ENCODE measurements at regions not wholly inside any gene's neighbourhood (a gene's known extent, or its start where the extent isn't known, plus 50 kb on each side); places are given as distances from the start of the nearest gene placed in this dataset.

- no peak for TF ChIP-seq CTCF (conservative IDR thresholded peaks at IDR 0.05)
- no peak overlapping the region for H3K27ac ChIP-seq
Observed at GRCh38 chr9:10674586-10674985, 61.8 kb upstream of the PTPRD start.

DNA sequence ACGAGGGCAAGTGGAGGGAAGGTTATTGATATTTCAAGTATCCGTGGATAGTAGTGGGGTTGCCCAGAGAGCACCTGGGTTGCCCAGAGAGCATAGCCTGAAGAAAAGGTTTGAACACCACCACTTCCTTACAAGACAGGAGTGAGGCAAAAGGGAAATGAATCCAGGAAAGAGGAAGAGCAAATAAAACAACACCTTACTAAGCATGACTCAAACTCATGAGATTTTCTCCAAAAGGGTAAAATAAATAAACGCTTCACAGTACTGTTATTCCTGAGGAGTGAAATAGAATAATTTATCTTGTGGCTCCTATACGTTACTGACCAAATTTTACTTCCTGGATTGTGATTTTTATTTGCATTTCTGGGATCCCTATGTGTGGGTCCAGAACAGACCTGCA, 65.2 kb upstream of the PTPRD start:
- TF ChIP-seq CTCF (conservative IDR thresholded peaks at IDR 0.05) = no peak
- H3K27ac ChIP-seq = no peak overlapping the region

- no peak overlapping the region for H3K27ac ChIP-seq
- TF ChIP-seq CTCF (conservative IDR thresholded peaks at IDR 0.05) = no peak
Observed at GRCh38 chr9:10678790-10679189, 66.0 kb upstream of the PTPRD start.

DNA sequence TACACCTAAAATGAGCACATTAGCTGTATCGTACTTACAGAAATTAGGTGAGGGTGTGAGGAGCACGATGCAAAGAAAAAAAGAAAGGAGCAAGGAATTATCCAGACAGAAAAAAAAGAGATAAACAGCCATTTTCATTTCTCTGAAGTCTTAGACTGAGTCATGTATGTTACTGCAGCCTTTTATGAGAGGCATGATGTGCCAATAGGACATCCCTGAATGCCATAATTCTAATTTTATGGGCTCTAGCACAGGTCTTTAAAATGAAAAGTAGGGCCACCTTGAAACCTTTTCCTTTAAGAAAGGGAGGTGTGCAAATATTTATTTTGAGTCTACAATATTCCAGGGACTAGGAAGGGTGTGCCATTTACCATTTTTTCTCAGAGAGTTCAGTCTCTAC, 74.1 kb upstream of the PTPRD start:
- no peak overlapping the region for H3K27ac ChIP-seq
- no peak for TF ChIP-seq CTCF (conservative IDR thresholded peaks at IDR 0.05)

DNA sequence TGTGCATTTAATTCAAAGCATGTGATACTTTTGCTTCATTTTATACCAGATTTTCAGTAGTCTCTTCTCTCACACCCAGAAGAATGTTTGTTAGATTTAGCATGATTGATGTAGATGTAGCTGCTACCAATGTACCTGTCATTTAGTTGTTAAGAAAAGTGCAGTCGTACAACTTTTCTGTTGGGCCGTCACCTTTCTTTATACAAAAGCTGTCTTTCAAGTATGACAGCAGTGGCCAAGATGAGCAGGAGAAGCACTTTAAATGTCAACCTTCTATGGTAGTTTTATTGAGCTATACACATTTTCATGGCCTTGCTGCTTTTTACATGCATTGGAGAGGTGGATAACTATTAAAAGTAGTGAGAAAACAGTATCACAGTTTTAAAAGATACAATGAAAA, 77.7 kb upstream of the PTPRD start:
- no peak overlapping the region for H3K27ac ChIP-seq
- TF ChIP-seq CTCF (conservative IDR thresholded peaks at IDR 0.05) = no peak

DNA sequence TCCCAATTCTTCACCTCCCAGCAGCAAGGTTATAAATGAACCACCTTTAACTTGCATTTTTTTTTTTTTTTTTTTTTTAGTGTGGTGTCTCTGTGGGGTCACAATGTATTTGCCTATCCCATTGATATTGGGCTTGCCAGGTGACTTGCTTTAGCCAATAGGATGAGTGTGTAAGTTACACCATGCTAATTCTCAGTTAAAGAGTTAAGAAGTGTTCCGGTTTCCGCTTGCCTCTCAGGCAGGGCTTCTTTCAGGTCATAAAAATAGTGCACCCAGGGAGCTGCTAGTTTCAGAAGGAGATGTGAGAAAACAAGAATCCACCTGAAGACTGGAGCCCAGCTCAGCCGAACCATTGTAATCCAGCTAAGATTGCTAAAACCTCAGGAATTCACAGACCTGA, 84.2 kb upstream of the PTPRD start:
- no peak overlapping the region for H3K27ac ChIP-seq
- no peak for TF ChIP-seq CTCF (conservative IDR thresholded peaks at IDR 0.05)

DNA sequence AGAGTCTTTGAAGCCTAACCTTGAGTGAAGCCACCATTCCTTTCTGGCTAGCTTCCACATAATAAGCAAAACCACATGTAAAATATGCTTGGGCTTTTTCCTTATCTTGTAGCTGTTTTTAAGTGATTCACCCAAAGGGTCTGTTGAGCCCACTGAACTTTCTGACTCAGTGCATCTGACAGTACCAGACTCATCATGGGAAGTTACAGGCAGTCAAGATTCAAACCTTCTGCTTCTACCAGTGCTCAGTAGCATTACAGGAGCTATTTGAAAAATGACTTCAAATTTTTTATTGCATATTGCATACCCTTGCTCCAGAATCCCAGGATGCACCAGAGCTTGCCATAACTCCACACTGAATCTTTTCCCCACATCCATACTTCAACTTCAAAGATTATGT, 87.5 kb upstream of the PTPRD start:
- H3K27ac ChIP-seq = no peak overlapping the region
- TF ChIP-seq CTCF (conservative IDR thresholded peaks at IDR 0.05) = no peak

- no peak overlapping the region for H3K27ac ChIP-seq
- TF ChIP-seq CTCF (conservative IDR thresholded peaks at IDR 0.05) = no peak
Observed at GRCh38 chr9:10700915-10701314, 88.1 kb upstream of the PTPRD start.

Data from VCaP (cell line).